HEK293T (cell line): ENCODE measurements at regions not wholly inside any gene's neighbourhood (a gene's known extent, or its start where the extent isn't known, plus 50 kb on each side); places are given as distances from the start of the nearest gene placed in this dataset.

ENCODE experiments used
- CTCF ChIA-PET: fragments of 350-600 bp; formaldehyde crosslinking; extraction: SDS; loops from one replicate; lab custom pipeline; 2021; ENCODE audit warnings: antibody characterized with exemption, inconsistent platforms; lab: Yijun Ruan, JAX
- POLR2A ChIA-PET: fragments of 350-600 bp; formaldehyde crosslinking; extraction: SDS; loops from one replicate; lab custom pipeline; 2020; ENCODE audit warnings: antibody characterized with exemption, inconsistent platforms; lab: Yijun Ruan, JAX
- DNase-seq: peaks from one replicate; pipeline ENCODE4 v3.0.0; 2012; ENCODE audit warnings: mixed read lengths; ENCODE audit errors: extremely low spot score
- ARNT ChIP-seq: fragments of 450-650 bp; IDR thresholded peaks from 2 replicates; pipeline ENCODE4 v1.6.1; 2017; ENCODE audit warnings: mild to moderate bottlenecking
- BHLHE40 ChIP-seq: fragments of 450-650 bp; IDR thresholded peaks from 2 replicates; pipeline ENCODE4 v1.6.1; 2016; ENCODE audit warnings: mild to moderate bottlenecking, moderate library complexity, borderline replicate concordance
- CTBP1 ChIP-seq: fragments of 450-650 bp; IDR thresholded peaks from 2 replicates; pipeline ENCODE4 v1.6.1; 2016; ENCODE audit warnings: borderline replicate concordance
- ELF4 ChIP-seq: fragments of 450-650 bp; IDR thresholded peaks from 2 replicates; pipeline ENCODE4 v1.6.1; 2017; ENCODE audit warnings: antibody characterized with exemption
- FOXA1 ChIP-seq: fragments of 450-650 bp; IDR thresholded peaks from 2 replicates; pipeline ENCODE4 v1.6.1; 2016; ENCODE audit warnings: mild to moderate bottlenecking
- FOXK2 ChIP-seq: fragments of 450-650 bp; IDR thresholded peaks from 2 replicates; pipeline ENCODE4 v1.6.1; 2016; ENCODE audit warnings: mild to moderate bottlenecking
- FOXM1 ChIP-seq: fragments of 450-650 bp; IDR thresholded peaks from 2 replicates; pipeline ENCODE4 v1.6.1; 2017; ENCODE audit warnings: mild to moderate bottlenecking, borderline replicate concordance
- HDGF ChIP-seq: fragments of 450-650 bp; IDR thresholded peaks from 2 replicates; pipeline ENCODE4 v1.6.1; 2017; ENCODE audit warnings: antibody characterized with exemption, borderline replicate concordance
- L3MBTL2 ChIP-seq: fragments of 450-650 bp; conservative IDR thresholded peaks from 2 replicates; pipeline ENCODE4 v1.6.1; 2016; ENCODE audit warnings: mild to moderate bottlenecking
- LEF1 ChIP-seq: fragments of 450-650 bp; IDR thresholded peaks from 2 replicates; pipeline ENCODE4 v1.6.1; 2017; ENCODE audit warnings: mild to moderate bottlenecking, borderline replicate concordance
- NFRKB ChIP-seq: fragments of 450-650 bp; IDR thresholded peaks from 2 replicates; pipeline ENCODE4 v1.6.1; 2016; ENCODE audit warnings: mild to moderate bottlenecking, moderate library complexity
- PKNOX1 ChIP-seq: fragments of 450-650 bp; IDR thresholded peaks from 2 replicates; pipeline ENCODE4 v1.6.1; 2016
- SP1 ChIP-seq: fragments of 450-650 bp; IDR thresholded peaks from 2 replicates; pipeline ENCODE4 v1.6.1; 2017
- SUZ12 ChIP-seq: fragments of 450-650 bp; IDR thresholded peaks from 2 replicates; pipeline ENCODE4 v1.6.1; 2016; ENCODE audit warnings: mild to moderate bottlenecking
- TARDBP ChIP-seq: fragments of 450-650 bp; IDR thresholded peaks from 2 replicates; pipeline ENCODE4 v1.6.1; 2016
- ZNF384 ChIP-seq: fragments of 450-650 bp; IDR thresholded peaks from 2 replicates; pipeline ENCODE4 v1.6.1; 2016

GRCh38 chr3:180117381-180118163, 80.8 kb upstream of the PEX5L start:
- POLR2A ChIA-PET: no interaction called here
- CTCF ChIA-PET: no interaction called here
- DNase-seq: no peak
- no peak for TF ChIP-seq NFRKB
- no peak for TF ChIP-seq CTBP1
- no peak for TF ChIP-seq BHLHE40

GRCh38 chr3:180119567-180119966, 82.8 kb upstream of the PEX5L start:
- TF ChIP-seq FOXK2 (no peak), TARDBP (no peak), LEF1 (no peak), ELF4 (no peak), BHLHE40 (no peak), SUZ12 (no peak), CTBP1 (no peak), ARNT (no peak), SP1 (no peak), HDGF (no peak), ZNF384 (no peak), FOXM1 (no peak), FOXA1 (no peak), PKNOX1 (no peak), NFRKB (no peak), L3MBTL2 (no peak)
- ChIA-PET POLR2A (no interaction called here), CTCF (no interaction called here)
- DNase-seq: no peak

GRCh38 chr3:180123928-180124327, 87.2 kb upstream of the PEX5L start:
- ChIA-PET CTCF (no interaction called here), POLR2A (no interaction called here)
- DNase-seq: no peak
- TF ChIP-seq ELF4 (no peak), FOXA1 (no peak), NFRKB (no peak), TARDBP (no peak), SP1 (no peak), BHLHE40 (no peak), HDGF (no peak), LEF1 (no peak)

- TF ChIP-seq CTBP1 (no peak), FOXM1 (no peak), L3MBTL2 (no peak), NFRKB (no peak), ARNT (no peak), TARDBP (no peak), BHLHE40 (no peak), LEF1 (no peak), ELF4 (no peak), FOXA1 (no peak), FOXK2 (no peak), SUZ12 (no peak), HDGF (no peak), SP1 (no peak), ZNF384 (no peak), PKNOX1 (no peak)
- POLR2A ChIA-PET: no interaction called here
- CTCF ChIA-PET: no interaction called here
- DNase-seq: no peak
These were observed 94.4 kb upstream of the PEX5L start for GRCh38 chr3:180131169-180131568.

- DNase-seq: no peak
- TF ChIP-seq LEF1: no peak
- TF ChIP-seq L3MBTL2: no peak
- no peak for TF ChIP-seq ARNT
- no peak for TF ChIP-seq BHLHE40
- no peak for TF ChIP-seq SUZ12
- no peak for TF ChIP-seq TARDBP
- TF ChIP-seq FOXK2: no peak
- POLR2A ChIA-PET: no interaction called here
- CTCF ChIA-PET: no interaction called here
These were observed 98.4 kb upstream of the PEX5L start for GRCh38 chr3:180135101-180135500.

GRCh38 chr3:180138871-180139270, 102.1 kb upstream of the PEX5L start:
- POLR2A ChIA-PET: no interaction called here
- CTCF ChIA-PET: no interaction called here
- DNase-seq: no peak
- TF ChIP-seq FOXK2 (no peak), FOXA1 (no peak)

GRCh38 chr3:180142041-180142440, 105.3 kb upstream of the PEX5L start:
- POLR2A ChIA-PET: no interaction called here
- DNase-seq: no peak
- CTCF ChIA-PET: no interaction called here
- TF ChIP-seq ZNF384 (no peak), HDGF (no peak), LEF1 (no peak), ARNT (no peak), SP1 (no peak), FOXK2 (no peak), NFRKB (no peak), PKNOX1 (no peak), BHLHE40 (no peak)
